Pancreas (tissue), 10 donors: ENCODE measurements at regions not wholly inside any gene's neighbourhood (a gene's known extent, or its start where the extent isn't known, plus 50 kb on each side); places are given as distances from the start of the nearest gene placed in this dataset.

ENCODE experiments used
- ATAC-seq, 4 donors: fragments of 200-7000 bp; cut with Tn5 transposase; one replicate each; pipeline versions ENCODE4 v1.8.0 to v1.9.1; 2020; ENCODE audit warnings: mild to moderate bottlenecking in 4 of 4, moderate library complexity in 4 of 4
- DNase-seq, 6 donors: peaks; one replicate each; pipeline ENCODE4 v3.0.0-alpha.2; 2020
- FAIRE-seq: peaks from 2 replicates; lab custom pipeline; 2012; peaks lifted over from hg19 to GRCh38; lab: Jason Lieb, UNC
- H3K27ac ChIP-seq, 4 donors: fragments of 200-600 bp; sonication (generic); 1 replicate in 3 of 4; 2 replicates in 1 of 4; pipeline versions ENCODE4 v1.5.0 to v1.8.0; 2020
- H3K27me3 ChIP-seq, 4 donors: fragments of 200-600 bp; one replicate each; pipeline ENCODE4 v1.8.0; 2021
- H3K36me3 ChIP-seq, 3 donors: fragments of 200-600 bp; sonication (generic) in 1 of 3; one replicate each; pipeline versions ENCODE4 v1.5.0 to v1.8.0; 2020 to 2021
- H3K4me1 ChIP-seq, 3 donors: fragments of 200-600 bp; one replicate each; pipeline ENCODE4 v1.8.0; 2021
- H3K4me3 ChIP-seq, 4 donors: fragments of 200-600 bp; sonication (generic) in 2 of 4; one replicate each; pipeline versions ENCODE4 v1.5.0 to v1.8.0; 2020 to 2021
- H3K9me3 ChIP-seq, 4 donors: fragments of 200-600 bp; one replicate each; pipeline ENCODE4 v1.8.0; 2021
- WGBS, 2 donors: extraction: QIAGEN DNeasy Blood & Tissue Kit; methylation state at CpG; one replicate each; pipeline ENCODE4 v1.1.7; 2013; 5-methylcytosine and 5-hydroxymethylcytosine counted together
- intact Hi-C, 3 donors: fragments of 100-400 bp; cut with DNase I; formaldehyde crosslinking; loops; one replicate each; pipeline versions ENCODE4 v1.11.1 to v1.14.2; 2022
- TF ChIP-seq, protein P1 (sequence below), 4 donors: fragments of 200-600 bp; sonication (generic) in 3 of 4; IDR thresholded peaks; one replicate each; pipeline versions ENCODE4 v1.5.0 to v1.8.0; 2021; ENCODE audit warnings: antibody characterized with exemption in 4 of 4
- donor health status: healthy with polysubstance abuse.
- donor health status: DM: no; HTN: no; CAD: no; lungs with moderate emphysema.
- donor health status: DM: no; HTN: no; CAD: no.
- donor health status: control.
- donor health status: control.
- donor health status: Bipolar disorder and iron deficiency.
- donor health status: DM: yes; HTN: yes; CAD: no.
- donor health status: DM: no; HTN: no; CAD: no.
- donor health status: DM: no; HTN: no; CAD: no.
- donor health status: DM: yes; HTN: yes; CAD: no.

DNA sequence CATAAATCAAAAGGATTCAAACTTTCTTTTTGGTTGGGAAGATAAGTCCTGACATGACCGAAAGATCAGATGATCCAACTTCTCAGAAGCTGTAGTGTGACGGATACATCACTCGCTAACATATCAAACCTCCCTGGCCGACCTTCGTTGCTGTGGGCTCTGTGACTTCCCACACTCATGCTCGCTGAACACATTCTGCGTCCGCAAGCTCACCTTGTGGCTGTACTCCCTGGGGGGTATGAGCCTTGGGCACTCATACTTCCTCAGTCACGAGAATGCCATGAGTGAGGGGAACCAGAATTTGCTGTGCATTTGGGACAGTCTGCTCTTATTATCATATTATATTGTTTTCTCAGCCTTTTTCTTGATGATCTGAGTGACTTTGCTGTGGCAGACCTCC, 105.4 kb downstream of the RWDD3 start:
- Histone ChIP-seq H3K9me3 (no peaks in the 10 kb centered on the region), H3K4me3 (no peak overlapping the region), H3K4me1 (no peaks in the 10 kb centered on the region), H3K27ac (no peak overlapping the region), H3K36me3 (no peaks in the 10 kb centered on the region), H3K27me3 (no peaks in the 10 kb centered on the region)
- TF ChIP-seq, protein P1, sequence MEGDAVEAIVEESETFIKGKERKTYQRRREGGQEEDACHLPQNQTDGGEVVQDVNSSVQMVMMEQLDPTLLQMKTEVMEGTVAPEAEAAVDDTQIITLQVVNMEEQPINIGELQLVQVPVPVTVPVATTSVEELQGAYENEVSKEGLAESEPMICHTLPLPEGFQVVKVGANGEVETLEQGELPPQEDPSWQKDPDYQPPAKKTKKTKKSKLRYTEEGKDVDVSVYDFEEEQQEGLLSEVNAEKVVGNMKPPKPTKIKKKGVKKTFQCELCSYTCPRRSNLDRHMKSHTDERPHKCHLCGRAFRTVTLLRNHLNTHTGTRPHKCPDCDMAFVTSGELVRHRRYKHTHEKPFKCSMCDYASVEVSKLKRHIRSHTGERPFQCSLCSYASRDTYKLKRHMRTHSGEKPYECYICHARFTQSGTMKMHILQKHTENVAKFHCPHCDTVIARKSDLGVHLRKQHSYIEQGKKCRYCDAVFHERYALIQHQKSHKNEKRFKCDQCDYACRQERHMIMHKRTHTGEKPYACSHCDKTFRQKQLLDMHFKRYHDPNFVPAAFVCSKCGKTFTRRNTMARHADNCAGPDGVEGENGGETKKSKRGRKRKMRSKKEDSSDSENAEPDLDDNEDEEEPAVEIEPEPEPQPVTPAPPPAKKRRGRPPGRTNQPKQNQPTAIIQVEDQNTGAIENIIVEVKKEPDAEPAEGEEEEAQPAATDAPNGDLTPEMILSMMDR (IDR thresholded peaks at IDR 0.05): no peak
- 75 to 90% methylated on average over 9 of the region's 9 CpGs for WGBS, 2 donors
- no peak for FAIRE-seq
- ATAC-seq: no peak
- DNase-seq: no peak
- intact Hi-C loops: no loop called here

DNA sequence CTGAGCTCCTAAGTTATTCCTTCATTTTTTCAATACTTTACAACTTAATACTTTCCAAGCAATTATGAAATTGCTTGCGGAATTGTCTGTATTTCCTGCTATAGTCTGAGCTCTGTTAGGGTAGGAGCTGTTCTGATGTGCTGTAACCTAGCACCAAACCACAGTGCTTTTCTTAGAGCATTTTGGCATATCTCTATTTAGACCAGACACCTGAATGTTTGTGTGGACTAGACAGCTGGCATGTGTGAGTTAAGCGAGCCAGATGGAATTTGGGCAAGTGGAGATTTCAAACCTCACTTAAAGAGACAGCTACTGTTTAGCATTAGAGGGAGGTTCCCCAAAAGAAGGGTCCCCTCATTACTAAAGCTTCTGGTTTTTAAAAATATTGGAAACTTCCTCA, 106.1 kb downstream of the RWDD3 start:
- Histone ChIP-seq H3K4me3 (no peak overlapping the region), H3K9me3 (no peaks in the 10 kb centered on the region), H3K27ac (no peak overlapping the region), H3K27me3 (no peaks in the 10 kb centered on the region), H3K4me1 (no peaks in the 10 kb centered on the region), H3K36me3 (no peaks in the 10 kb centered on the region)
- intact Hi-C loops: no loop called here
- no peak for ATAC-seq
- WGBS, 2 donors: 50 to 52% methylated on average over 2 of the region's 2 CpGs
- TF ChIP-seq, protein P1 (IDR thresholded peaks at IDR 0.05): no peak
- no peak for FAIRE-seq
- DNase-seq: no peak

DNA sequence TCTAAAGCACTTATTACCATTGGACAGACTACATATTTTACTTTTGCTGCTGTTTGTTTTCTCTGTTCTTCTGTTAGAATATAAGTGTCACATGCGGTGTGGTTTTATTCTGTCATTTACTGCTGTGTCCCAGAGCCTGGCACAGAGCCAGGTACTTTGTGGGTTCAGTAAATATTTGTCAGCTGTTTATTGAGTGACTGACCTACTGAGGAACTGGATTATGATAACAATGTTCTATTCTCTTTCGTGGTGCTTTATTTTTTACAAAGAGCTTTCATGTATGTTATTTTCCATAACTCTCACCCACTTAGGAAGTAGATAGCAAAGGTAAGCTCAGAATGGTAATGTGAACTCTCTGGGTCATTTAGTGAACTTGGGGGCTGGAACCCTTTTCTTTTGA, 118.8 kb downstream of the RWDD3 start:
- DNase-seq (peak in 1 of 6 donors; percentile 12), ATAC-seq (peak in 2 of 4 donors; percentile 25 to 26), FAIRE-seq (no peak)
- Histone ChIP-seq H3K4me1 (no peaks in the 10 kb centered on the region), H3K36me3 (no peaks in the 10 kb centered on the region), H3K27me3 (no peaks in the 10 kb centered on the region), H3K27ac (no peak overlapping the region), H3K4me3 (no peak overlapping the region), H3K9me3 (no peaks in the 10 kb centered on the region)
- TF ChIP-seq, protein P1 (IDR thresholded peaks at IDR 0.05): no peak
- intact Hi-C loops: no loop called here
- 11 to 13% methylated on average over 2 of the region's 2 CpGs for WGBS, 2 donors

DNA sequence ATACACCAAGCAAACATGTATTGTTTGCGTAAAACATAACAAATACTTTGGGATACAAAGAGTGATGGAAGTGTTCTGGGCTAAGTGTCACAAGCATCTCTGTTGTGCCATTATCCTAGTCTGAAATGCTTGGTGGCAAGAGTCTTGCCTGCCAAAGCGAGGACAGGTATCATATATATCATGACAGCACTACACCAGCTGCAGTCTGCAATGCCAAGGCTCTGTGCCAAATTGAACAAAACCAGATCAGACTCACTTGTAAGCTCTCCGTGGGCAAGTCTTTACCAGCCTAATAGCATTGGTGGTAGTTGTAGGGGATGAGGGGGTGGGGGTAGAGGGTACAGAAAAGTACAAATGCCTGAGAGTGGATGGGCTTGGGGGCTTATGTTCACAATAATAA, 119.2 kb downstream of the RWDD3 start:
- FAIRE-seq: no peak
- no peak overlapping the region for H3K4me3 ChIP-seq
- no peaks in the 10 kb centered on the region for H3K9me3 ChIP-seq
- 12 to 14% methylated on average over 3 of the region's 3 CpGs for WGBS, 2 donors
- H3K27ac ChIP-seq: no peak overlapping the region
- DNase-seq: no peak
- no peaks in the 10 kb centered on the region for H3K27me3 ChIP-seq
- no peaks in the 10 kb centered on the region for H3K36me3 ChIP-seq
- no peaks in the 10 kb centered on the region for H3K4me1 ChIP-seq
- TF ChIP-seq, protein P1 (IDR thresholded peaks at IDR 0.05): no peak
- intact Hi-C loops: no loop called here
- peak in 1 of 4 donors; percentile 15 for ATAC-seq

DNA sequence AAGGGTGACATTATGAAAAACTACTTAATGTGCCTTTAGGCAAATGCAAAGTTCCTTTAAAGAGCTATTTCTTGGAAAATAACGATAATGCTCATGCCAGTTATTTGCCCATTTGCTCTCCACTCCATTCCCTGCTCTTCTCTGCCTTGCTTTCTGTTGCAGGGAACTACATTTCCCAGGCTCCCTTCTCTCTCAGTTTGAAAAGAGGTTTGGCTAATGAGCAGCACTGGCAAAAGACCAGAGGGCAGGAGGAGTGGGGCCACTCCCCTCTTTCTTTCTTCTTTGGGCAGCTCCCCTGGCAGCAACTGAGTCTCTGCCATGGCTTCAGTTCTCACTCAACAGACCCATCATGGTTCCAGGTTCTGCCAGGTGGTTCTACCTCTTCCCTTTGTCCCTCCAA, 130.5 kb downstream of the RWDD3 start:
- Histone ChIP-seq H3K36me3 (no peaks in the 10 kb centered on the region), H3K4me1 (peaks cover 0 to 3% (median 0%) of the 10 kb centered on the region in 3 donors), H3K27ac (no peak overlapping the region), H3K27me3 (no peaks in the 10 kb centered on the region), H3K4me3 (no peak overlapping the region), H3K9me3 (no peaks in the 10 kb centered on the region)
- WGBS, 2 donors: 63 to 81% methylated on average over 1 of the region's 1 CpG
- ATAC-seq (no peak), DNase-seq (no peak), FAIRE-seq (no peak)
- TF ChIP-seq, protein P1 (IDR thresholded peaks at IDR 0.05): no peak
- intact Hi-C loops: no loop called here
